ENCODE measurements at regions not wholly inside any gene's neighbourhood (a gene's known extent, or its start where the extent isn't known, plus 50 kb on each side); places are given as distances from the start of the nearest gene placed in this dataset.

GRCh38 chr2:239750045-239750835 is 274.9 kb downstream of the NDUFA10 start (continued):
- no peak for TF ChIP-seq BCLAF1 (IDR thresholded peaks at IDR 0.05)
- no peak for TF ChIP-seq MTA3 (IDR thresholded peaks at IDR 0.05; ENCODE audit: borderline replicate concordance, low read length)

DNA sequence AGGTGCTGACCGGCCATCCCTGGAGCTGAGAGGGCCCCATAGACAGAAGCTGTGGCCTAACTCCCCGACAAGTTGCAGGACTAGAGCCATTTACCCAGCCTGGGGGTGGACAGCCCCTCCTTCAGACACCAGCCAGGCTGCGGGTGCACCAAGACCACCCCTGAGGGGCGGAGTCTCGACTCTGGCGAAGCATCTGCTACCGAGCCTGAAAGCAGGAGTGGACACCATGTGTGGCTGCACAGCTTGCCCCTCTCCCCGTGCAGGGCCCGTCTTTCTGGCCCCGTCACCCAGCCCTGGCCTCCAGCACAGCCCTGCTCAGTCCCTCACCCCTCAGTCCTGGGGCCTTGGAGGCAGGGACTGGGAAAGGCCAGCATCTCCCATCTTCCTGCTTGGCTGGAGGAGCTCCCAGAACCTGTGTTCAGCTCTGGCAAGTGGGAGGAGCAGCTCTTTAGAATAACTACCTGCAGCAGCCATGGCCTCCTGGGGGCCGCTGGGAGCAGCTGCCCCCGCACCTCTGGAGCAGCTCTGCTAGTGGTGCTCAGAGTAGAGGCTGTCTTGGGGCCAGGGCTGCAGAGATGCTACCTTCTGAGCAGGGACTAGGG is 275.8 kb downstream of the NDUFA10 start:
- no TSS peak for BruUV-seq (replicated peaks)
- ChIA-PET RAD21 (ENCODE audit: unreplicated experiment) (no interaction called here), SMC1A (ENCODE audit: uncharacterized antibody, unreplicated experiment) (no interaction called here), POLR2A (no interaction called here), CTCF (no interaction called here)
- intact Hi-C loops (cut with micrococcal nuclease; ENCODE audit: unreplicated experiment) (no loop called here), in situ Hi-C loops (cut with MboI) (no loop called here)
- Histone ChIP-seq H2AFZ (ENCODE audit: control insufficient read depth, low read depth, low read length) (no peak overlapping the region), H3K4me3 (no peak overlapping the region), H3K9me3 (replicated peaks; ENCODE audit: control insufficient read depth, insufficient read depth, low read length) (no peaks in the 10 kb centered on the region), H3K79me2 (ENCODE audit: control insufficient read depth, insufficient read depth, low read length) (no peaks in the 10 kb centered on the region), H3K4me2 (ENCODE audit: control insufficient read depth, insufficient read depth) (no peak overlapping the region), H3K9ac (ENCODE audit: control insufficient read depth, insufficient read depth, low read length) (no peak overlapping the region), H3K36me3 (ENCODE audit: control insufficient read depth in 2 of 2, insufficient read depth in 2 of 2, low read length in 1 of 2) (no peaks in the 10 kb centered on the region), H3K27ac (ENCODE audit: control insufficient read depth, insufficient read depth) (no peak overlapping the region), H3K27me3 (replicated peaks in 1 of 2; ENCODE audit: control insufficient read depth in 2 of 2, insufficient read depth in 2 of 2, low read length in 1 of 2) (no peaks in the 10 kb centered on the region; a peak in 1 of 4 replicates), H3K4me1 (ENCODE audit: control insufficient read depth, insufficient read depth, low read length) (no peaks in the 10 kb centered on the region), H4K20me1 (ENCODE audit: control insufficient read depth, insufficient read depth) (no peaks in the 10 kb centered on the region)
- DNase-seq (ENCODE audit: low read depth, low spot score) (no peak), ATAC-seq (no peak), FAIRE-seq (no peak)
- WGBS (ENCODE audit: insufficient coverage, insufficient replicate concordance, low lambda C conversion rate, missing lambda C conversion rate): 51% methylated on average over 12 of the region's 12 CpGs
- no peak for TF ChIP-seq STAT1 (conservative IDR thresholded peaks at IDR 0.05)
- TF ChIP-seq CREM (IDR thresholded peaks at IDR 0.05; ENCODE audit: low read depth): no peak
- no peak for TF ChIP-seq ZZZ3 (IDR thresholded peaks at IDR 0.05; ENCODE audit: control insufficient read depth, insufficient read length, low read depth)
- no peak for TF ChIP-seq EP300 (IDR thresholded peaks at IDR 0.05; ENCODE audit: borderline replicate concordance in 1 of 2, control insufficient read depth in 1 of 2, low read depth in 2 of 2, low read length in 2 of 2)
- TF ChIP-seq SRF (IDR thresholded peaks at IDR 0.05; ENCODE audit: low read depth in 2 of 2, low read length in 2 of 2): no peak

Data from GM12878 (cell line).